Omental fat pad (tissue), 3 donors: ENCODE measurements at regions not wholly inside any gene's neighbourhood (a gene's known extent, or its start where the extent isn't known, plus 50 kb on each side); places are given as distances from the start of the nearest gene placed in this dataset.

Experiments
- ATAC-seq: fragments of 150-250 bp; one replicate; pipeline ENCODE4 v1.9.1; 2016; ENCODE audit warnings: mild to moderate bottlenecking, moderate library complexity; ENCODE audit not compliant: low FRiP score
- DNase-seq: peaks from one replicate; pipeline ENCODE4 v3.0.0-alpha.2; 2019; ENCODE audit warnings: low spot score
- TF ChIP-seq, protein P1 (sequence below), 3 donors: fragments of 450-650 bp; IDR thresholded peaks; one replicate each; pipeline ENCODE4 v1.5.1; 2016 to 2017; ENCODE audit warnings: antibody characterized with exemption in 3 of 3, mild to moderate bottlenecking in 3 of 3, moderate library complexity in 2 of 3

GRCh38 chr2:106956416-106956815, 70.4 kb upstream of the ST6GAL2 start:
- no peak for ATAC-seq
- TF ChIP-seq, protein P1, sequence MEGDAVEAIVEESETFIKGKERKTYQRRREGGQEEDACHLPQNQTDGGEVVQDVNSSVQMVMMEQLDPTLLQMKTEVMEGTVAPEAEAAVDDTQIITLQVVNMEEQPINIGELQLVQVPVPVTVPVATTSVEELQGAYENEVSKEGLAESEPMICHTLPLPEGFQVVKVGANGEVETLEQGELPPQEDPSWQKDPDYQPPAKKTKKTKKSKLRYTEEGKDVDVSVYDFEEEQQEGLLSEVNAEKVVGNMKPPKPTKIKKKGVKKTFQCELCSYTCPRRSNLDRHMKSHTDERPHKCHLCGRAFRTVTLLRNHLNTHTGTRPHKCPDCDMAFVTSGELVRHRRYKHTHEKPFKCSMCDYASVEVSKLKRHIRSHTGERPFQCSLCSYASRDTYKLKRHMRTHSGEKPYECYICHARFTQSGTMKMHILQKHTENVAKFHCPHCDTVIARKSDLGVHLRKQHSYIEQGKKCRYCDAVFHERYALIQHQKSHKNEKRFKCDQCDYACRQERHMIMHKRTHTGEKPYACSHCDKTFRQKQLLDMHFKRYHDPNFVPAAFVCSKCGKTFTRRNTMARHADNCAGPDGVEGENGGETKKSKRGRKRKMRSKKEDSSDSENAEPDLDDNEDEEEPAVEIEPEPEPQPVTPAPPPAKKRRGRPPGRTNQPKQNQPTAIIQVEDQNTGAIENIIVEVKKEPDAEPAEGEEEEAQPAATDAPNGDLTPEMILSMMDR (IDR thresholded peaks at IDR 0.05): no peak

DNA sequence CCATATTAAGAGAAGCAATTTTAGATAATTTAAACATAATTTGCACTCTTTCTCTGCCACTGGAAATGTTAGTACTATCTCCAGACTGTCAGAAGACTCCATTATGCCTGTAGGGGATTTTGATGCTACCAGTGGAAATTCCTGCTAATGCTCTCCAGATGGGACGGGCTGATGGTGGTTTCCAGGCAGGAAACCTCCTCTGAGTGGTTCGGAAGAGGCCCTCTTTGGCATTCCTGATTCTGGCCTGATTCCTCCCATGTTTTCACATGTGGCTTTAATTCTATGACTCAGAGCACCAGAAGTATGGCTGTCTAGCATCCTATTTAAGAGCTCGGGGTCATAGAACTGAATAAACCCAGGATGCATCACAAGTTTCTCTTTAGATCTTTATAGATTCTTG, 70.9 kb upstream of the ST6GAL2 start:
- no peak for DNase-seq
- ATAC-seq: no peak
- TF ChIP-seq, protein P1 (IDR thresholded peaks at IDR 0.05): no peak

More at GRCh38 chr2:106956416-106956815, 70.4 kb upstream of the ST6GAL2 start:
- DNase-seq: no peak

DNA sequence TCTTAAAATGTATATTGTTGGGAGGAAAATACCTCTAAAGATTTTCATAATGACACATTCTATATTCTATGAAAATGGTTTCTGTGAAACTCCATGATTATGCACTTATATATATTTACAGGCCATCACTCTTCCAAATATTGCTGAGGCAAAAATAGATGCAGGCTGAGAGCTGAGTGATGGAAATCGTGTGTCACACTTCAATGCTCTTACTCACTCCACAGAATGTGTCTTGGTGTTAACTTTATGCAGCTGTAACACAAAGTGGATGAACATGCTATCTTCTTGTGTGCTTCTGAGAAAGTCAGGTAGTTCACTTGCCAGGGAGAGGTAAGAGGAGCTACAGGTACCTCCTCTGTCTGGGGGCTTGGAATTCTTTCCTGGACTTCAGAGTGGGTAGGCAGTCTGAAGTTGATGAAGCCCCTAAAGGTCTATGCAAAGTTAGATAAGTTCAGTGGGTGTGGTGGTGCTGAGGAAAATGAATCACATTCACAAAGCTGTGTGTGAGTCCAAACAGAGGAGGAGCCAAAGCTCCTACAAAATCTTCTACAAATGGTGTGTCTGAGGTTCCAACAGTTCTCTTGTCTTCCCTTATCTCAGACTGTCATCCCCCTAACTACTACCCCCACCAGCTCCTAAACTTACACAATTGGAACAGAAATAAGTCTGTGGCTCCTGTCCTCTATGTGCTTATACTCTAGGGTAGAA, 74.2 kb upstream of the ST6GAL2 start:
- TF ChIP-seq, protein P1 (IDR thresholded peaks at IDR 0.05): no peak
- no peak for ATAC-seq
- no peak for DNase-seq

DNA sequence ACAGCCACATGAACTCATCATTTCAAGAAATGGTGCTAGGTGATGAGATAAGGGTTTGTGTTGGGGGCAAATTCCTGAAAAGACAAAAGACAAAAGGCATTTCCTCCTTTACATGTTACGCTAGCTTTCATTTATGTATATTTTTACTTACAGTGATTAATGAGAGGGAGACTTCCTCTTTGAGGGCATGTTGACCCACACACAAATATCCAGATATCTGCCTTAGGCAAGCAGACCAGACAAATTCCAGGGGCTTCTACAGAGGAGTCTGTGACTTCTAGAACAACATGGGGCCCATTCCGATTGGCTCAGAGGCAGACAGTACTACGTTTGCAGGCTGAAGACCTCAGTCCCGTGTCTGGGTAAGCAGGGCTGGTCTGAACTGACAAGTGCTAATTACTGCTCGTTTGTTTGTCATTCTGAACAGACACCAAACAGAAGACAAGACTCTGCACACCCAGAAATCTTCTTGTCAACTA, 74.8 kb upstream of the ST6GAL2 start:
- DNase-seq (no peak), ATAC-seq (no peak)
- TF ChIP-seq, protein P1 (IDR thresholded peaks at IDR 0.05): no peak

GRCh38 chr2:106961328-106961727, 75.4 kb upstream of the ST6GAL2 start:
- DNase-seq (no peak), ATAC-seq (no peak)
- TF ChIP-seq, protein P1 (IDR thresholded peaks at IDR 0.05): no peak

DNA sequence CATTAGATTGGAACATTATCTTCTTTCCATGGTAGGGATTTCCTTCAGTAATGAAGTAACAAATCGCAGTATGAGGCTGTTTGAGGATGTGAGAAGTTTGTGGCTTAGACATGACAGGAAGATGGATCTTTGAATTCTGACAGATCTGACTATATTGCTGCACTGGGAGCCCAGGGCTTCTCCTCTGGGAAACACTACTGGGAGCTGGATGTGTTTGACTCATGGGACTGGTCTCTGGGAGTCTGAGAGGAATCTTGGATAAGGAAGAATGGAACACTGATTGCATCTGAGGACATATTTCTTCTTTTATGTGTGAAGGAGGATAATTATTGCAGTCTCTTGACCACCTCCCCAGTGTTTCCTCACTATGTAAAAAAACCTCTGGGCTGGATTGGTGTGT, 77.2 kb upstream of the ST6GAL2 start:
- TF ChIP-seq, protein P1 (IDR thresholded peaks at IDR 0.05): no peak
- no peak for DNase-seq
- ATAC-seq: no peak

- DNase-seq: no peak
- TF ChIP-seq, protein P1 (IDR thresholded peaks at IDR 0.05): no peak
- ATAC-seq: no peak
Measured at GRCh38 chr2:106963893-106964292, 77.9 kb upstream of the ST6GAL2 start.
